Activated CD8-positive, alpha-beta T cell treated with anti-CD3 and anti-CD28 coated beads for 36 hours (primary cell): ENCODE measurements at regions not wholly inside any gene's neighbourhood (a gene's known extent, or its start where the extent isn't known, plus 50 kb on each side); places are given as distances from the start of the nearest gene placed in this dataset.

ENCODE experiments used
- ATAC-seq: fragments of 200-7000 bp; cut with Tn5 transposase; one replicate; pipeline ENCODE4 v1.10.0; 2021; ENCODE audit warnings: mild to moderate bottlenecking, moderate library complexity
- CTCF ChIA-PET: fragments of 350-600 bp; sonication (Branson Sonifier 250); formaldehyde crosslinking; loops from one replicate; lab custom pipeline; 2021; ENCODE audit warnings: antibody characterized with exemption; lab: Charles Lee
- POLR2A ChIA-PET: fragments of 350-600 bp; sonication (Branson Sonifier 250); formaldehyde crosslinking; loops from one replicate; lab custom pipeline; 2021; ENCODE audit warnings: antibody characterized with exemption; lab: Charles Lee
- DNase-seq: peaks from one replicate; pipeline ENCODE4 v3.0.0-alpha.2; 2020
- H3K27ac Mint-ChIP-seq: one replicate; pipeline ENCODE4 v1.8.0; 2021; ENCODE audit warnings: mild to moderate bottlenecking, mixed read lengths
- H3K27me3 Mint-ChIP-seq: one replicate; pipeline ENCODE4 v1.8.0; 2021; ENCODE audit warnings: mixed read lengths
- H3K36me3 Mint-ChIP-seq: one replicate; pipeline ENCODE4 v1.8.0; 2021; ENCODE audit warnings: low read depth, mixed read lengths
- H3K4me1 Mint-ChIP-seq: one replicate; pipeline ENCODE4 v1.8.0; 2021; ENCODE audit warnings: low read depth, mixed read lengths
- H3K4me3 Mint-ChIP-seq: one replicate; pipeline ENCODE4 v1.8.0; 2021; ENCODE audit warnings: mild to moderate bottlenecking, moderate library complexity, mixed read lengths
- H3K9me3 Mint-ChIP-seq: one replicate; pipeline ENCODE4 v1.8.0; 2021; ENCODE audit warnings: mixed read lengths
- CTCF ChIP-seq: fragments of 200-600 bp; IDR thresholded peaks from one replicate; pipeline ENCODE4 v1.8.0; 2022; ENCODE audit warnings: antibody characterized with exemption, mild to moderate bottlenecking
- intact Hi-C: fragments of 100-400 bp; cut with micrococcal nuclease; formaldehyde crosslinking; loops from one replicate; pipeline ENCODE4 v1.10.0; 2022

GRCh38 chr13:106762708-106763107 is 194.8 kb upstream of the ARGLU1 start:
- no peak for ATAC-seq
- Mint-ChIP-seq H3K9me3 (peaks cover 2% of the 10 kb centered on the region), H3K4me1 (no peaks in the 10 kb centered on the region), H3K36me3 (no peaks in the 10 kb centered on the region), H3K27me3 (no peaks in the 10 kb centered on the region), H3K27ac (no peak overlapping the region), H3K4me3 (no peak overlapping the region)
- ChIA-PET CTCF (no interaction called here), POLR2A (no interaction called here)
- intact Hi-C loops: no loop called here
- DNase-seq: no peak
- no peak for TF ChIP-seq CTCF

GRCh38 chr13:106756446-106756845 is 188.5 kb upstream of the ARGLU1 start:
- POLR2A ChIA-PET: no interaction called here
- peaks cover 3% of the 10 kb centered on the region for H3K4me1 Mint-ChIP-seq

GRCh38 chr13:106755542-106755941 is 187.6 kb upstream of the ARGLU1 start:
- peaks cover 3% of the 10 kb centered on the region for H3K4me1 Mint-ChIP-seq
- H3K36me3 Mint-ChIP-seq: no peaks in the 10 kb centered on the region
- TF ChIP-seq CTCF: no peak
- no peak overlapping the region for H3K27ac Mint-ChIP-seq
- H3K27me3 Mint-ChIP-seq: peaks cover 7% of the 10 kb centered on the region
- DNase-seq: no peak
- ATAC-seq: no peak
- no peaks in the 10 kb centered on the region for H3K9me3 Mint-ChIP-seq
- POLR2A ChIA-PET: no interaction called here
- intact Hi-C loops: no loop called here
- CTCF ChIA-PET: no interaction called here
- H3K4me3 Mint-ChIP-seq: no peak overlapping the region

More at GRCh38 chr13:106756446-106756845, 188.5 kb upstream of the ARGLU1 start:
- peaks cover 7% of the 10 kb centered on the region for H3K27me3 Mint-ChIP-seq
- ATAC-seq (no peak), DNase-seq (no peak)
- no peak overlapping the region for H3K27ac Mint-ChIP-seq
- no peaks in the 10 kb centered on the region for H3K36me3 Mint-ChIP-seq
- no peaks in the 10 kb centered on the region for H3K9me3 Mint-ChIP-seq
- H3K4me3 Mint-ChIP-seq: no peak overlapping the region
- CTCF ChIA-PET: no interaction called here
- TF ChIP-seq CTCF: no peak
- intact Hi-C loops: no loop called here

- H3K4me3 Mint-ChIP-seq: no peak overlapping the region
- no peak for TF ChIP-seq CTCF
- CTCF ChIA-PET: no interaction called here
- intact Hi-C loops: no loop called here
- H3K27ac Mint-ChIP-seq: no peak overlapping the region
- DNase-seq (no peak), ATAC-seq (no peak)
- H3K36me3 Mint-ChIP-seq: no peaks in the 10 kb centered on the region
- POLR2A ChIA-PET: no interaction called here
- no peaks in the 10 kb centered on the region for H3K9me3 Mint-ChIP-seq
- H3K27me3 Mint-ChIP-seq: peaks cover 7% of the 10 kb centered on the region
- peaks cover 3% of the 10 kb centered on the region for H3K4me1 Mint-ChIP-seq
Measured at GRCh38 chr13:106753251-106753650, 185.3 kb upstream of the ARGLU1 start.

- no peak for TF ChIP-seq CTCF
- ChIA-PET CTCF (no interaction called here), POLR2A (no interaction called here)
- intact Hi-C loops: no loop called here
- no peaks in the 10 kb centered on the region for H3K36me3 Mint-ChIP-seq
- no peak overlapping the region for H3K27ac Mint-ChIP-seq
- no peak overlapping the region for H3K4me3 Mint-ChIP-seq
- DNase-seq: no peak
- no peaks in the 10 kb centered on the region for H3K9me3 Mint-ChIP-seq
- H3K4me1 Mint-ChIP-seq: peaks cover 3% of the 10 kb centered on the region
- ATAC-seq: no peak
- peaks cover 7% of the 10 kb centered on the region for H3K27me3 Mint-ChIP-seq
Measured at GRCh38 chr13:106752584-106753170, 184.7 kb upstream of the ARGLU1 start.
